ENCODE measurements at regions not wholly inside any gene's neighbourhood (a gene's known extent, or its start where the extent isn't known, plus 50 kb on each side); places are given as distances from the start of the nearest gene placed in this dataset.

DNA sequence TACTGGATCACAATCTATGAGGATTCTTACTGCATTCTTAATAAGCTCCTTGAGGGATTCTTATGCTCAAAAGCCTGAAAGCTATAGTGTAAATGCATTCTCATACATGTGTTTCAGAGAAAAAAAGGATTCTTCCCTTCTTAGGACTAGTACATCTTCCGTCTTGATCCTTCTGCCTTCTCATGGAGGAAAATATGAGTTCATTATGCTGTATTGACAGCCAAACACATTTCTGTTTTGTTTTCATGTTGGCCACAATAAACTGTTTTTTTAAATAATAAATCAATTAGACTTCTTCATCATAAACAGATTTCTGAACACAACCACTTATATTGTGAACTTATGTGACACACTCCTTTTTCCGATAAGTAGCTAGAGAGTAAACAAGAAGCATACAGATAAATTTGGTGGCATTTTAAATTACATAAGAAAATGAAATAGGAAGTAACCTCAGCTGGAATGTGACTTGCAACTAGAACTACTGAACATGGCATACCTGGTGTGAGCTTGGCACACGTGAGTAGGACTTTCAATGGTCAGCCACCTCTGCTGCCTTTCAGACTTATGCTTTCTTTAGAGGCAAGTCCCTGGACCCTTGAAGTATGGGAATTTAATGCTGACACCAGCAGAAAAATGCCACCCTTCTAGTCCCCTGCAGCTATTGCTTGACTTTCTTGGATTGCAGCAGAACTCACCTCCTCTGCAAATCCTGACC is 350.4 kb downstream of the BCKDHB start:
- intact Hi-C loops (cut with DNase I) = no loop called here
- ATAC-seq (ENCODE audit: poor library complexity) (no peak), DNase-seq (no peak)

GRCh38 chr6:80454661-80455365 is 348.3 kb downstream of the BCKDHB start:
- DNase-seq = no peak
- intact Hi-C loops (cut with DNase I) = no loop called here
- ATAC-seq (ENCODE audit: poor library complexity) = no peak

- DNase-seq (no peak), ATAC-seq (ENCODE audit: poor library complexity) (no peak)
- intact Hi-C loops (cut with DNase I) = no loop called here
These were observed 347.7 kb downstream of the BCKDHB start for GRCh38 chr6:80454197-80454596.

- ATAC-seq (ENCODE audit: poor library complexity) = no peak
- intact Hi-C loops (cut with DNase I) = no loop called here
- DNase-seq = no peak
These were observed 343.3 kb downstream of the BCKDHB start for GRCh38 chr6:80449726-80450125.

- intact Hi-C loops (cut with DNase I) = no loop called here
- ATAC-seq (ENCODE audit: poor library complexity) (no peak), DNase-seq (no peak)
These were observed 340.1 kb downstream of the BCKDHB start for GRCh38 chr6:80446454-80447045.

- DNase-seq = no peak
- ATAC-seq (ENCODE audit: poor library complexity) = no peak
- intact Hi-C loops (cut with DNase I) = no loop called here
These were observed 339.3 kb downstream of the BCKDHB start for GRCh38 chr6:80445751-80446150.

- intact Hi-C loops (cut with DNase I) = no loop called here
- DNase-seq = no peak
- no peak for ATAC-seq (ENCODE audit: poor library complexity)
These were observed 335.9 kb downstream of the BCKDHB start for GRCh38 chr6:80442366-80442765.

DNA sequence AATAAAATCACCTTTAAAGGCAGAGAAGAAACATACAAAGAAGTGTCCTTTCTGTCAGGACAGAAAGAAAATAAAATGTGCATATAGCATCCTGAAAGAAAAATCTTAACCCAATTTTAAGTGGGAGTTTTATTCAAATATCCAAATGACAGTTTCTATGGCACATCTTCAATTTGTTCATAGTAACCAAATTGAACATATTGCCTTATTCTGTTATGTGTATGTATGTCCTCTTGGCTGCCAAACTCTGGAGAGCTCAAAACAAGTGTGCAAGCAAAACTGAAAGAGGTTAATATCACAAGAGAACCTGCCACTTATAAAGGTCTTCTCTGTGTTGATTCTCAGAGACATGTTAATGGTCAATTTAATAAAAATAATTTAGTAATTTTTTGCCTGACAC is 334.7 kb downstream of the BCKDHB start:
- intact Hi-C loops (cut with DNase I) = no loop called here
- no peak for DNase-seq
- ATAC-seq (ENCODE audit: poor library complexity) = no peak

- ATAC-seq (ENCODE audit: poor library complexity) = no peak
- no peak for DNase-seq
- intact Hi-C loops (cut with DNase I) = no loop called here
These were observed 334.1 kb downstream of the BCKDHB start for GRCh38 chr6:80440496-80441115.

- ATAC-seq (ENCODE audit: poor library complexity) = no peak
- DNase-seq = no peak
- intact Hi-C loops (cut with DNase I) = no loop called here
These were observed 333.4 kb downstream of the BCKDHB start for GRCh38 chr6:80439721-80440470.

- intact Hi-C loops (cut with DNase I) = no loop called here
- no peak for DNase-seq
- no peak for ATAC-seq (ENCODE audit: poor library complexity)
These were observed 332.3 kb downstream of the BCKDHB start for GRCh38 chr6:80438772-80439171.

DNA sequence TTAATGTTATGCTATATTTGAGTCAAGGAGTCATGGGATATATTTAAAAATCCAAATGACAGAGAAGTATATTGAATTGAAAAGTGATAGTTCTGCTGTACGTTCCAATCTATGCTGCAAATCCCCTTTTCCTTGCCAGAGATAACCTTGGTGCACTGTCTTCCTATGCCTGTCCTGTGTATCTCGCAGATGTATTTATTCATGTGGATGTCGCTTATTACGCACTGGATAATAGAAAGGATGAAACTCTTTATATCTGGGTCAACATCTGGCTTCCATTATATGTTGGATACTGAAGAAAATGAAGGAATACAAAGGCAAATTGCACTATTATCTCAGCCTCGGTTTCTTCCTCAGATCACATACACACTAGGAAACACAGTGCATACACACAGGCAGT is 331.3 kb downstream of the BCKDHB start:
- DNase-seq (no peak), ATAC-seq (ENCODE audit: poor library complexity) (no peak)
- intact Hi-C loops (cut with DNase I) = no loop called here

GRCh38 chr6:80437221-80437620 is 330.8 kb downstream of the BCKDHB start:
- DNase-seq (no peak), ATAC-seq (ENCODE audit: poor library complexity) (no peak)
- intact Hi-C loops (cut with DNase I) = no loop called here

- no peak for ATAC-seq (ENCODE audit: poor library complexity)
- intact Hi-C loops (cut with DNase I) = no loop called here
- no peak for DNase-seq
These were observed 330.2 kb downstream of the BCKDHB start for GRCh38 chr6:80436663-80437062.

GRCh38 chr6:80435457-80435856 is 329.0 kb downstream of the BCKDHB start:
- no peak for ATAC-seq (ENCODE audit: poor library complexity)
- intact Hi-C loops (cut with DNase I) = no loop called here
- DNase-seq = no peak

DNA sequence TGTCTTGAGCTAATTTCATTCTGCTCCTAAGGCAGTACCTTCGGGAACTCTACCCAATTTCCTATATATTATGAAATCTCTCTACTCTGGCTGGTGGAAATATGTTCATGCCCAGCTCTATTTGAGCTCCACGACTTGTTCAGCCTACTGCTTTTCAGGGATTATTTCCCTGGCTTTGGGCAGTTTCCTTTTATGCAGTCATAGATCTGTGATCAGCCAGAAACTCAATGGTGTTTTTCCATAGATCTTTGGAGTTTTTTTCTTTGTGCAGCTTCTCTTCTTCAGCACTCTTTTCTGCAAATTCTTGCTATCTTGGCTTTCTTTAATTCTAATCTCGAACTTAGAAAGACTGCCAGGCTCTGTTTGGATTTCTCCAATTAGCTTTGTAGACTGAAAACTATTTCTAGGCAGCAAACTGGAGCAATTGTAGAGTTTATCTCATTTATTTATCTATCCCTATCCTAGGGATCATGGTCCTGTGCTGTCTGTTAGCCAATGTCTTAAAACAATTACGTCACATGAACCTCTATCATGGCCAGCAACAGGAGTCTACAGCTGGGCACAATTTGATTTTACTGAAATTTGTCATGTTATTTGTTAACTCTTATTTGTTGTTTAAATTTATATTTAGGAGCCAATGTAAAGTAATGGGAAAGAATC is 328.4 kb downstream of the BCKDHB start:
- ATAC-seq (ENCODE audit: poor library complexity) (no peak), DNase-seq (no peak)
- intact Hi-C loops (cut with DNase I) = no loop called here

GRCh38 chr6:80433673-80434025 is 327.2 kb downstream of the BCKDHB start:
- DNase-seq (no peak), ATAC-seq (ENCODE audit: poor library complexity) (no peak)
- intact Hi-C loops (cut with DNase I) = no loop called here

GRCh38 chr6:80433010-80433672 is 326.7 kb downstream of the BCKDHB start:
- ATAC-seq (ENCODE audit: poor library complexity) (no peak), DNase-seq (no peak)
- intact Hi-C loops (cut with DNase I) = no loop called here
